CD4-positive, alpha-beta T cell treated with Interleukin-6 at 100 ng/mL for 8 hours (primary cell): ENCODE measurements at regions not wholly inside any gene's neighbourhood (a gene's known extent, or its start where the extent isn't known, plus 50 kb on each side); places are given as distances from the start of the nearest gene placed in this dataset.

Source experiments
- DNase-seq: peaks from one replicate; pipeline ENCODE4 v3.0.0-alpha.2; 2020; ENCODE audit warnings: mixed read lengths, low spot score

DNA sequence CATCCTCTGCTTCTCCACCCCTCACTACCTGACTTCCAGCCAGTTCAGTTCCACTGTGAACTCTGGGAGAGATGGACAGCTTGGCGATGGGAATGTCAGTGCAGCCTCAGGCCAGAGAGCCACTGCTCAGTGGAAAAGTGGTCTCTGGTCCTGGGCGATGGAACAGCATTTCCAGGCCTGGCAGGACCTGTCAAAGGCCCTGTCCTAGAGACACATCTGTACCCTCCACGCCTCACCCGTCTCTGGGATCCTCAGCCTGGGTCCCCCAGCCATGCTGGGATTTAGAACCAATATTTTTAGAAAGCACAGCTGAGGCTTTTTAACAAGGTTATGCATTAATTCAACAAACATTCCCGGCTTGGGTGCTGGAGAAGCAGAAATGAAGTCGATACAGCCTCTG, 165.7 kb downstream of the MN1 start:
- no peak for DNase-seq

DNA sequence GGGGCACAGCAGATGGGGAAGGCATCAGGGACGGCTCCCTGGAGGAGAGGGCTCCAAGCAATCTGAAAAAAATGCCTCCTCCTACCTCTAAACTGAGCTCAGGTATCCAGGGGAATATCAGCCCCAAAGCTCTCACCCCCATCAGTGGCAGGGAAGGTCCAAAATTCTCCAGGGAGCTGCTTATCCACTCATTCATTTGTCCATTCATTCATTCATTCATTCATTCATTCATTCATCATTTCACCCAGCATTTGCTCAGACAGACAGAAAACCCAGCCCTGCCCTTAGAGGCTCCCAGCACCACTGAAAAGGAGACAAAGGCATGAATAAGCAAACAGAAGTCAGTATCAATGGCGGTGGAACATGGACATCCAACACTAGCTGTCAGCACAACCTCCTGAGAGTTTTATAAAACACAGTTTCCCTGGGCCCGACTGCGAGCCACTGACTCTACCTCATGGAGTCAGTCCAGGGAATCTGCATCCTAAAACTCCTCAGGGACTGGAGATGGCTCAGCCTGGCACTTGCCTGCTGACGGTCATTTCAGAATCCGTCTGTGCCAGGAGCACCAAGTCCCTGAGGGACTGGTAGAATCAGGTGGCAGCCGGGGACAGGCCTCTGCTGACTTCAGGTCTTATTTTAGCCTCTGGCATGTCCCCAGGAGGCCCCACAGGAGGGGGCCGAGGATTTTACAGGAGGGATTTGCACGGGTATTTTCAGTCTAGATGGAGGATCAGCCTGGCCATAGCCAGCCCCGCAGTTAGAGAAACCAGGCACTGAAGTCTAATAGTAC, 164.6 kb downstream of the MN1 start:
- no peak for DNase-seq

DNA sequence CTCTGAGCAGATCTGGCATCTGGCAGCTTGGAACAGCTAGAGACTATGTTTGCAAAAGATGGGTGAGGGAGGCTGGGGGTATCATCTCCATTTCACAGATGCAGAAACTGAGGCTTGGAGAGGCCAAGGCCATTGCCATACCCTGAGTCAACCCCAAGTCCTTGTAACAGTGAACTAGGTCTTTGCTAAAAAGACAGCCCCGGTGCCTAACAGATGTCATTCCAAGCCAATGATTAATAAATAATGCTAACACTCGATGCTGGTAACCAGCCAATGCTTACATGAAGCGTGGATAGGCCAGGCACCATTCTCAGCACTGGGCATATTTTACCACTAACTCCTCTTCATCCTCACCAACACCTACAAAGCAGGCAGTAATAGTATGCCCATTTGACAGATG, 164.0 kb downstream of the MN1 start:
- DNase-seq: no peak

DNA sequence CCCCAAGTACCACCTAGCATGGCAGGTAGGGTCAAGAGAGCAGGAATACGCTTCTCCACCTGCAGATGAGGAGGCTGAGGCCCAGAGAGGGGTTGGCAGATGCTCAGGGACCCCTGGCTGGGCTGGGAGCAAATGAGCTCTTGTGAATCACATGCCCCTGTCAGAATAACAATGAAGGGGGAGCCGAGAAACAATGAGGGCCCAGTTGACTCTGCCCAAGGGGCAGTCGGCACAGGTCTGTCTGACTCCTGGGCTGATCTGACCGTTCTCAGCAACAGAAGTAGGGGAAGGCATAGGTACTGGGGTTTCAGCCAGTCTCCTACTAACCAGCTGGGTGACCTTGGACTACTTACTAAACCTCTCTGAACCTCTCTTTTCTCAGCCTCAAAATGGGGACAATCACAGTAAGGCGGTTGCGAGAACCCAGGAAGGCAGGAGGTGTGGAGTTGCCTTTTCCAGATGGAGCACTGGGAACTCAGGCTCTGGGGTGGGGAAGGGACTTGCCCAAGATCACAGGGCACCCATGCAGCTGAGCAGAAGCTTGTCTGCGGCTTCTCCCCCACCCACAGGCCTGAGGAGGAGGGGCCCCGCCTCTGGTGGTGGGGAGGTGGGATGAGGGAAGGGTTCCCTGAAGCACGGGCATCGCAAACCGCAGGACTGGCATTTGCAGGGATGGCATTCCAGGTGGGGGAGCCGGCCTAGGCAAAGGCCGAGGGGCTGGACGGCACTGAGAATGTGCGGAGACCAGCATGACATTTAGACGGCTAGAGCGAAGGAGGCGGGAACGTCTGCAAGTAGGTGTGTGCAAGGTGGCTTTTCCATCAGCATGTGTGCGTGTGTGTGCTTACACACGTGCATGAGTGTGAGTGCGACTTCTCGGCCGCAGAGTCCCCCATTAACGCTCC, 163.0 kb downstream of the MN1 start:
- no peak for DNase-seq

DNA sequence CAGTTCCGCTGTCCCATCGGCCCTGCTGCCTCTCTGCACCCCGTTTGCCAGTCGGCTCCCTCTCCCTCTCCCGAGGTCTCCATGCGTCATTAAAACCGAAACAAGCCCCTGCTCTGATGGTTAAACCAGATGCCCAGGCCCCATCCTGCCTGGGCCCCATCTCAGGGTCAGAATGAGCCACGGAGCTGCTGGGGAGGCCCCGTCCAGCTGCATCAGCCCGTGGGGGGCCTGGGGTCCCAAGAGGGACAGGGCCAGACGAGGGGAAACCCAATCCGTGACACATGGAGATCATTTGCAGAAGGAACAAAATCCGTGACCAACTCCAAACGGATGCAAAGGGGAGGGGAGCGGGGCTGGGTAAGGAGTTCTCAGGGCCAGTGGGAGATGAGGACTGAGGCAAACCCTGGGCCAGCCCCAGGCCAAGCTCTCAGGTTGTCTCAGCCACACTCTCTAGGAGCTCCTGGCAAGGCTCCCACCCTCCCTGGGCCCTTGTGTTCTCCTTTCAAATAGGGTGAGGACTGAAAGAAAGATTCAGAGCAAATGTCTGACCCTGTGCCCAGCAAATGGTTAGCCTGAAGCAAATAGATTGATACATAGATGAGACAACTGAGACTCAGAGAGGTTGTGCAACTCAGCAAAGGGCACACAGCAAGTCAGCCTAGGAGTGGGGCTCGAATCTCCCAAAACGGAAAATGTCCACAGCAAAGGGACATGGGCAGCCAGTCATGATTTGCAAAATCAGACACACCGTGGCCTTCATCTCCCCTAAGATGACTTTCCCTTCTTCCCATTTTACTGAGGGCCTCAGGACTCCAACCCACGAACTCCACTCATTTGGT, 162.1 kb downstream of the MN1 start:
- DNase-seq: no peak

DNA sequence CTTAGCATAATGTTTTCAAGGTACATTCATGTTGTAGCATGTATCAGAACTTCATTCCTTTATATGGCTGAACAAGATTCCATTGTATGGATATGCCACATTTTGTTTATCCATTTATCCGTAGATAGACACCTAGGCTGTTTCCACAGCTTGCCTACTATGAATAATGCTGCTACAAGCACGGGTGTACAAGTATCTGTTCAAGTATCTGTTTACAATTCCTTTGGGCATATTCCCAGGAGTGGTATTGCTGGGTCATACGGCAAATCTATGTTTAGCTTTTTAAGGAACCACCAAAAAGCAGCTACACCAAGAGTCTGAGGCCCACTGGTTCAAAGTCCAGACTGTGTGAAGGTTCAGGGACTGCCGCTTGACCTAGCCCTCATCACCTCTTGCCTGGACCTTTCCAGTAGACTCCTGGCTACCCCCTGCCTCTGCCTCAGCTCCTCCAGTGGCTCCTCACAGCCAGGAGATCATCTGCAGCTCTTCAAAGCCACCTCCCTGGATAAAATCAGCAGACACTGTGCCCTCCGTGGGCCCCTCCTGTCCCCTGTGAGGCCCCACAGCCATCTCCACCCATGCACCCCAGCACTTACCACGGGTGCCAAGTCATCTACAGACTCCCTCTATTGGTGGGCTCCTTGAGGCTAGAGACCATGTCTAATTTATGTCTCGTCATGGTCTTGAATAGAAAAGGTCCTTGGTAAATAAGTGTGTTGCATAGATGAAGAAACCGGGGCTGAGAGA, 160.3 kb downstream of the MN1 start:
- DNase-seq: no peak

DNA sequence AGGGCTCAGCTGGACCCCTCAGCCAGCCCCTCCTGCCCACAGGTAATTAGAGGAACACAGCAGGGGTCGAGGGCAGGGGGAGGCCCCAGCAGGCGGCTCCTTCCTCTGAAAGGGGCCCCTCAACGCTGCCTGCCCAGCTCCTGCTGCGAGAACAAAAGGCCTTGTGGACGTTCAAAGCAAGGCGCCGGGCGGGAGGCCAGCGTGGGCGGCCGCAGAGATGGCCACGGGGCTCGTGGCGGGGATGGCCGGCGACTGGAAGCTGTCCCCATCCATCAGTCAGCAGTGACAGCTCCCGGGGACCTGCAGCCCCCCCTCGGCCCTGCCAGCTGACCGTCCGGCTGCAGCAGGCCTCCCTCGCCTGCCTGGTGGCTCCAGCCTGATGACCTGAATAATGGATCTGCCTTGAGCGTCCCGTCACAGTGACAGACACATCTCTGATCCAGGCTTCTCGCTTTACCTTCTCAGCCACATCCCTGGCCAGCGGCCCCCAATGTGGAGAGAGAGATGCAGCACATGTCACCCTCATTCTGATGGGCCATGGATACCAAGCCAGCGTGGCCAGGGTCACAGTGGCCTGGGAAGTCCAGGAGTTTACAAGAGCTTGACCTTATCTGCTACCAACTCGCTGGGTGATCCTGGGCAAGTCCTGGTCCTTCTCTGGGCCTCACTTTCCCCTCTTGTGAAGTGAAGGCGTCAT, 159.3 kb downstream of the MN1 start:
- DNase-seq: no peak

DNA sequence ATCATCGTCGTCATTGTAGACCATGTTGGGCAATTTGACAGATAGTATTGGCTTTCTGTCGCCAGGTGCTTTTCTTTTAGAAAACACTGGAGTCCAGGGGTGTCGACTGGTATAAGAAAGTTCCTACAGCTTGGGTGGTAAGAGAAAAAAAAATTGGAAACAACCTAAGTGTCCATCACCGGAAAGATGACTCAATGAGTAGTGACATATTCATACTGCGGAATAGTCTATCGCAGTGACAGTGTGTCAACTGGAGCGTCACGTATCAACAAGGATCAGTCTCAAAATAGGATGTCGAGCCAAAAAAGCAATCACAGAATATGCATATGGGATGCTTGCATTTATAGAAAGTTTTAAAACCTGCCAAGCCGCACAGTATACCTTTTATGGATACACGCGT, 157.6 kb downstream of the MN1 start:
- DNase-seq: no peak

DNA sequence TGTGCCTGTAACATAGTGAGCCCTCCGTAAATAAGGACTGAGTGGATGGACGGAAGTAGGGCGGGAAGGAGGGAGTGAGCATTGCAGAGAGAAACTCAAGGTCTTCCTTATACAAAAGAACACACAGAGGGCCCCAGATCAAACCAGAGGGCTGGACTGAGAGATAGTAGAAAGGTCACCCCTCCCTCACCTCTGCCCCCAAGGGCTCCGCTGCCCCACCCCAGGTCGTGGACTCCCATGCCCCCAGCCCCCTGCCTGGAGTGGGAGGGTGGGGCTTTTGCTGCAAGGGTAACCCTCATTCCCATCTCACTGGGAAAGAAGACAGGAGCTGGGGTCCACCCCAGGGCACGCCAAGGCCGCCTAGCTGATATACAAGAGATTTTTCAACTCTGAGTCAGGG, 157.0 kb downstream of the MN1 start:
- DNase-seq: no peak

DNA sequence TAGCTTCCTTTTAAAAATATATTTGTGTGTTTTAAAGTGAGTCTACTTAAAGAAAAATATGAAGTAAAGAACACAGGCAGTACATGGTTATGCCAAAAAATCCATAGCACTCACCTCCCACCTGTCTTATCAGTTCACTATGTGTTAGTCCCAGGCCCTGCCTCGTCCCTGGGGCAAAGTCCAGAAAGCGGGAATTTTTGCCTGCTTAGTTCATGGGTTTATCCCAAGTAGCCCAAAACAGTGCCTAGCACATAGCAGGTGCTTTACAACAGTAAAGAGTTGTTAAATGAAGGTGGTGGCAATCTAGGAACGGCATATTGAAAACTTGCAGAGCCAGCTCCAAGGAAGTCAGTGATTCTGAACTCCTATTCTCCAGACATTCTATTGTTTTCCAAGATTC, 154.0 kb downstream of the MN1 start:
- no peak for DNase-seq

DNA sequence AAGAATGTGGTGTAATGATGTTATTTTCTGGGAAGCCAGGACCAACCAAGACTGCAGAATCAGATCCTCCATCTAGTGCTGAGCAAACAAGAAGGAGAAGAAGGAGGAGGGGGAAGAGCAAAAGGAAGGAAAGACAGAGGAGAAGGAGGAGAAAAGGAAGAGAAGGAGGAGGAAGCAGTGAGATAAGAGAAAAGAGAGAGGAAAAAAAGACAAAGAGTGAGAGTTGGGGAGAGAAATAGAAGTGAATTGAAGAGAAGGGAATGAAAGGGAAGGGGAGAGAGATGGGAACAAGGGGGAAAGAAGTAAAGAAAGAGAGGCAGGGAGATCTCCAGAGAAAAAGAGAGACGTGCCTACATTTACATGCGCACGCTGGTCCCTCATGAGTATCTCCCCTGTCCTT, 153.5 kb downstream of the MN1 start:
- DNase-seq: no peak

DNA sequence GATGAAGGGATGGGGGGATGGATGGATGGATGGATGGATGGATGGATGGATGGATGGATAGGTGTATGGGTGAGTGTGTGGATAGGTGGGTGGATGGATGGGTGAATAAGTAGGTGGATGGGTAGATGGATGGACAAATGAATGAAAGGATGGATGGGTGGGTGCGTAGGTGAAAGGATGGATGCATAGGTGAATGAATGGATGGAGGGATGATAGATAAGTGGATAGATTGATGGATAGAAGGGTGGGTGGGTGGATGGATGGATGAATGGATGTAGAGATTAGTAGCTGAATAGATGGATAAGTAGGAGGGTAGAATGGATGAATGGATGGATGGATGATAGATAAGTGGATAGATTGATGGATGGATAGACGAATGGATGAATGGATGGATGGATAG, 152.7 kb downstream of the MN1 start:
- DNase-seq: no peak

DNA sequence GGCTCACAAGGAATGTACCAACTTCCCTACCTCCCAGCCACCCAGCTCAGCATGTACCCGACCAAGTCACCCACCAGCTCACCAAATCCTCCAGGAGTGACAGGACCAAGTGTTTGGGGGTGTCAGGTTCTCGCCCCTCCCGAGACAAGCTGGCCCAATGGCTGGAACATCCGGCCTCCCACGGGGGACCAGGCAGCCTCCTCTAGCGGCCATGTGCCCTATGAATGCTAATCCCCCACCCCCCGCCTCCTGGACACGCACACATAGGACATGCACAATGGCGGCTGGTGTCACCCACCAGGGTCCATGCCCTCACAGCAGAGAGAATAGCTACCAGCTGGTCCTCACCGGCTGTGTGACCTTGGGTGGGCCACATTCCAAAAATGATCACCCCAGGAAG, 151.0 kb downstream of the MN1 start:
- DNase-seq: no peak

DNA sequence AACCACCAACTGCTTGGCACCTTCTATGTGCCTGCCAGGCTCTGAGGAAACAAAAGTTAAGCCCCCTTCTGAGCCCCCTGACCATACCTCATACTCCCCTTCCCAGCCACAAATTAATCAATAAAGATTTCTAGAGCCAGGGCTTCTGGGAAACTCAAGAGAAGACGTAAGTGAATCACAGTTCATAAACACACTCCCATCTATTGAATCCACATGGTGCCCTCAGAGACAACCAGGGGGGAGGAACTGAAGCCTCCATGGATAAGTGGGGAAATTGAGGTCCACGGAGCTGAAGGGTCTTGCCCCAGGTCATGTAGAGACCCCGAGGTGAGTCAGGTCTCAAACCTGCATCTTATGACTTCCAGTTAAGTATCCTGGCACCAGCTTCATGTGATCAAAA, 150.6 kb downstream of the MN1 start:
- no peak for DNase-seq

DNA sequence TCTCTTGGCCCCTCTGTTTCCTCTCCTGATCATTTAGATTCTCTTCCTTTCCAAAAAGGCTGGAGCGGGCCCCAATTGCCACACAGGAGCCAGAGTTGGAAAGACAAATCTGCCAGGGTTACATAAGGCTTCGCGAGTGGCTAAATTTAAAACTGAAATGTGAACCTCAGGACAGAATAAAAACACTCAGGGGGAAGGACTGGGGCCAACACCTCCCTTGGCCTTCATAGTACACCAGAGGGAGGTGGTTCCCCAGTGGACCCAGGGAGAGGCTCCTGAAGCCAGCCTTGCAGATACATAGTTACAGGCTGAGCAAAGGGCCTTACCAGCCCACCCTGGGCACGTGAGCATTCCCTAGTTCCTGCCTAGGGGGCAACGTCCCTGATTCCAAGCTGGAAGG, 150.1 kb downstream of the MN1 start:
- DNase-seq: no peak

DNA sequence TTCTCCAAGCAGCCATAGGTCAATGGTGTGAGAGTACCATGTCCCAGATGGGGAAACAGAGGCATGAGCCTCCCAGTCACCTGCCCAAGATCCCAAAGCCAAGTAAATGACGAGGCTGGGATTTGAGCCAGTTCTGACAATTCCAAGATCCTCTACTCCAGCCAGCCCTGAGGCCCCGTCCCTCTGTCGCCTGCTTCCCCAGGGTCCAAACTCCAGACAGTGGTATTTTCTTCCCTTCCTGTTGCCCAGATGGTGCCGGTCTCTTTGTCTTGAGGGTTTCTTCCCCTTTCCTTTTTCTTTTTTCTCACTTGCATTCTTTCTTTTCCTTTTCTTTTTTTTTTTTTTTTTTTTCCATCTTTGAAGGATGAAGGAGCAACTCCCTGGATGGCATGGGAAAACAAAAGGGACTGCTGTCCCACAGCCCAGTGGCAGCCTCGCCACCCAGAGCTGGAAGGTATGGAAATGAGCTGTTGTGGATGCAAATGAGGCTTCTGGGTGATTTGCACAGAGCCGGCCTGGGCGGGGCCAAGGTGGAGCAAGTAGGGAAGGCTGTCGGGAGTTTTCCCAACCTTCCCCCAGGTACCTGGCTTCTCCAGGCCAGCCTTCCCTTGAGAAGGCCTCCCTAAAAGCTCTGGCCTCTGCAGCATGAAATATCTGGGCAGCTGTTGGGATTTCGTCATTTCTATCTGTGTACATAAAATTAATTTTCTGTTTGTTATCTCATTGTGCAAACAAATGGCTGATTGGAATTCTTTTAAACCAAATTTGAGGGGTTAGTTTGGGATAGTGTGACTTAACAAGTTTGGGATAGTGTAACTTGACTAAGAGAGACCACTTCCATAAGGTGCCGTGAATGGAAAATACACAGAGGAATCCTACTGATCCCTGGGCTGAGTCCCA, 146.8 kb downstream of the MN1 start:
- no peak for DNase-seq

DNA sequence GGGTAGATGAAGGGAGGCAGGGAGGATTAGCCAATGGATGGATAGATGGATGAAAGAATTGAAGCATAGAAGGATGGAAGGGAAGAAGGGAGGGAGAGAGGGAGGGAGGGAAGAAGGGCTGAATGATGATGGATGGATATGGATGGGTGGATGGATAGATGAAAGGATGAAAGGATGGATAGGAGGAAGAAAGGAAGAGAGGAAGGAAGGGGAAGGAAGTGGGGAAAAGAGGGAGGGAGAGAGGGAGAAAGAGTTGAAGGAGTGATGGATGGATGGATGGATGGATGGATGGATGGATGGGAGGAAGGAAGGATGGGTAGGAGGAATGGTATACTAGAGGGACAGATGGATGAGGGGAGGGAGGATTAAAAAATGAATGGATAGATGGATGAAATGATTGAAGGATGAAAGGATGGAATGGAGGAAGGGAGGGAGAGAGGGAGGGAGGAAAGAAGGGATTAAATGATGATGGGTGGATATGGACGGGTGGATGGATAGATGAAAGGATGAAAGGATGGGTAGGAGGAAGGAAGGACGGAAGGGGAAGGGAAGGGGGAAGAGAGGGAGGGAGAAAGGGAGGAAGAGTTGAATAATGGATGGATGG, 145.9 kb downstream of the MN1 start:
- DNase-seq: no peak

DNA sequence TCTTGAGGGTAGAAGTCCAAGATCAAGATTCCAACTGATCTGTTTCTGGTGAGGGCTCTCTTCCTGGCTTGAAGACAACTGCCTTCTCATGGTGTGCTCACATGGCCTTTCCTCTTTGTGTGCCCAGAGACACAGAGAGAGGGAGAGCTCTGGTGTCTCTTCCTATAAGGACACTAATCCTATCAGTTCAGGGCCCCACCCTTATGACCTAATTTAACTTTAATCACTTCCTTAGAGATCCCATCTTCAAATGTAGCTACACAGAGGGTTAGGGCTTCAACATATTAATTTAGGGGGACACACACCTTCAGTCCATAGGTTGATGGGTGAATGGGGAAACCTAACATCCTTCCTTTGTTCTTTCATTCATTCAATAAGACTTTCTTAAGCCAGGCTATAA, 144.6 kb downstream of the MN1 start:
- DNase-seq: no peak

DNA sequence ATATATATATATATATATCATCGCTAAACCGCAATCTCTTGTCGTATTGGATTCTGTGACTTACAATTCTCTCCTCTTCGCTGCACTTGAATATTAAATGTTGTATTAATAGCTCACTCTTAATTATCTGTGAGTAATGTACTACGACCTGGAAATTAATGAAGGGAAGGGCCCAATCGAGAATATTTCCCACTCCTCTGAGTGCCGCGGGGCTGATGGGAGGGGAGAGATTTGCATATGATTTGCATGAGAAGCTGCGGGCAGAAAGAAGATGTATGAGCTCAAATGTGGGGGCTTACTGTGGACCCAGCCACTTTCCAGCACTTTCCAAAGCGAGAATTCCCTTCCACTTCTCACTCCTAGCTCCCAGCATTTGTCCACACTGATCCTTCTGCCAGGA, 141.2 kb downstream of the MN1 start:
- DNase-seq: no peak
